Activated naive CD8-positive, alpha-beta T cell (primary cell): ENCODE measurements at regions not wholly inside any gene's neighbourhood (a gene's known extent, or its start where the extent isn't known, plus 50 kb on each side); places are given as distances from the start of the nearest gene placed in this dataset.

Experiments
- H3K27ac Mint-ChIP-seq: one replicate; pipeline ENCODE4 v1.8.0; 2021; ENCODE audit warnings: mixed read lengths
- H3K27me3 Mint-ChIP-seq: one replicate; pipeline ENCODE4 v1.8.0; 2021; ENCODE audit warnings: mixed read lengths
- H3K36me3 Mint-ChIP-seq: one replicate; pipeline ENCODE4 v1.8.0; 2021; ENCODE audit warnings: mixed read lengths
- H3K4me1 Mint-ChIP-seq: one replicate; pipeline ENCODE4 v1.8.0; 2021; ENCODE audit warnings: low read depth, mixed read lengths
- H3K4me3 Mint-ChIP-seq: one replicate; pipeline ENCODE4 v1.8.0; 2021; ENCODE audit warnings: mild to moderate bottlenecking, mixed read lengths
- H3K9me3 Mint-ChIP-seq: one replicate; pipeline ENCODE4 v1.8.0; 2021; ENCODE audit warnings: low read depth, mixed read lengths

- Mint-ChIP-seq H3K9me3 (no peaks in the 10 kb centered on the region), H3K27me3 (no peaks in the 10 kb centered on the region), H3K4me1 (peaks cover 5% of the 10 kb centered on the region), H3K36me3 (no peaks in the 10 kb centered on the region), H3K4me3 (no peak overlapping the region), H3K27ac (no peak overlapping the region)
These were observed 70.2 kb upstream of the SLC38A2 start for GRCh38 chr12:46442738-46443137.

GRCh38 chr12:46442239-46442638 is 69.7 kb upstream of the SLC38A2 start:
- Mint-ChIP-seq H3K4me3 (no peak overlapping the region), H3K27ac (no peak overlapping the region), H3K36me3 (no peaks in the 10 kb centered on the region), H3K9me3 (no peaks in the 10 kb centered on the region), H3K27me3 (no peaks in the 10 kb centered on the region), H3K4me1 (peaks cover 5% of the 10 kb centered on the region)

GRCh38 chr12:46439793-46440511 is 67.4 kb upstream of the SLC38A2 start:
- no peaks in the 10 kb centered on the region for H3K4me1 Mint-ChIP-seq
- no peaks in the 10 kb centered on the region for H3K9me3 Mint-ChIP-seq
- no peaks in the 10 kb centered on the region for H3K27me3 Mint-ChIP-seq
- H3K4me3 Mint-ChIP-seq: no peak overlapping the region
- H3K36me3 Mint-ChIP-seq: no peaks in the 10 kb centered on the region
- H3K27ac Mint-ChIP-seq: no peak overlapping the region

- H3K4me1 Mint-ChIP-seq: no peaks in the 10 kb centered on the region
- H3K27me3 Mint-ChIP-seq: no peaks in the 10 kb centered on the region
- H3K27ac Mint-ChIP-seq: no peak overlapping the region
- no peak overlapping the region for H3K4me3 Mint-ChIP-seq
- H3K9me3 Mint-ChIP-seq: no peaks in the 10 kb centered on the region
- peaks cover under 1% of the 10 kb centered on the region for H3K36me3 Mint-ChIP-seq
These were observed 66.2 kb upstream of the SLC38A2 start for GRCh38 chr12:46438719-46439319.

GRCh38 chr12:46438256-46438655 is 65.7 kb upstream of the SLC38A2 start:
- Mint-ChIP-seq H3K4me3 (no peak overlapping the region), H3K9me3 (no peaks in the 10 kb centered on the region), H3K27ac (no peak overlapping the region), H3K36me3 (peaks cover 3% of the 10 kb centered on the region), H3K4me1 (peaks cover 3% of the 10 kb centered on the region), H3K27me3 (no peaks in the 10 kb centered on the region)

GRCh38 chr12:46437469-46437868 is 64.9 kb upstream of the SLC38A2 start:
- peaks cover 3% of the 10 kb centered on the region for H3K36me3 Mint-ChIP-seq
- H3K4me1 Mint-ChIP-seq: peaks cover 3% of the 10 kb centered on the region
- no peak overlapping the region for H3K27ac Mint-ChIP-seq
- no peak overlapping the region for H3K4me3 Mint-ChIP-seq
- H3K9me3 Mint-ChIP-seq: no peaks in the 10 kb centered on the region
- no peaks in the 10 kb centered on the region for H3K27me3 Mint-ChIP-seq

- no peak overlapping the region for H3K4me3 Mint-ChIP-seq
- H3K9me3 Mint-ChIP-seq: no peaks in the 10 kb centered on the region
- no peaks in the 10 kb centered on the region for H3K27me3 Mint-ChIP-seq
- peaks cover 6% of the 10 kb centered on the region for H3K4me1 Mint-ChIP-seq
- peaks cover 3% of the 10 kb centered on the region for H3K36me3 Mint-ChIP-seq
- no peak overlapping the region for H3K27ac Mint-ChIP-seq
These were observed 64.2 kb upstream of the SLC38A2 start for GRCh38 chr12:46436747-46437146.

- Mint-ChIP-seq H3K27ac (no peak overlapping the region), H3K9me3 (no peaks in the 10 kb centered on the region), H3K4me3 (no peak overlapping the region), H3K36me3 (peaks cover 3% of the 10 kb centered on the region), H3K4me1 (peaks cover 13% of the 10 kb centered on the region), H3K27me3 (no peaks in the 10 kb centered on the region)
These were observed 63.1 kb upstream of the SLC38A2 start for GRCh38 chr12:46435625-46436024.

GRCh38 chr12:46435029-46435428 is 62.5 kb upstream of the SLC38A2 start:
- Mint-ChIP-seq H3K36me3 (peaks cover 3% of the 10 kb centered on the region), H3K4me1 (peaks cover 18% of the 10 kb centered on the region), H3K4me3 (no peak overlapping the region), H3K27me3 (no peaks in the 10 kb centered on the region), H3K27ac (no peak overlapping the region), H3K9me3 (no peaks in the 10 kb centered on the region)

- Mint-ChIP-seq H3K36me3 (peaks cover 3% of the 10 kb centered on the region), H3K4me3 (no peak overlapping the region), H3K9me3 (no peaks in the 10 kb centered on the region), H3K27me3 (no peaks in the 10 kb centered on the region), H3K4me1 (peaks cover 26% of the 10 kb centered on the region), H3K27ac (no peak overlapping the region)
These were observed 61.3 kb upstream of the SLC38A2 start for GRCh38 chr12:46433829-46434228.

- Mint-ChIP-seq H3K4me3 (no peak overlapping the region), H3K27me3 (no peaks in the 10 kb centered on the region), H3K4me1 (peaks cover 26% of the 10 kb centered on the region), H3K36me3 (peaks cover 6% of the 10 kb centered on the region), H3K27ac (no peak overlapping the region), H3K9me3 (no peaks in the 10 kb centered on the region)
These were observed 59.8 kb upstream of the SLC38A2 start for GRCh38 chr12:46432325-46432724.

- no peaks in the 10 kb centered on the region for H3K27me3 Mint-ChIP-seq
- H3K9me3 Mint-ChIP-seq: no peaks in the 10 kb centered on the region
- peak overlapping the region; percentile 64 for H3K4me3 Mint-ChIP-seq
- peak overlapping the region; percentile 94 for H3K27ac Mint-ChIP-seq
- peaks cover 11% of the 10 kb centered on the region for H3K36me3 Mint-ChIP-seq
- H3K4me1 Mint-ChIP-seq: peaks cover 26% of the 10 kb centered on the region
These were observed 57.9 kb upstream of the SLC38A2 start for GRCh38 chr12:46430340-46430948.
